ENCODE measurements at regions not wholly inside any gene's neighbourhood (a gene's known extent, or its start where the extent isn't known, plus 50 kb on each side); places are given as distances from the start of the nearest gene placed in this dataset.
A peak's percentile ranks its signal among the peaks of the same experiment; 100 is the strongest.
"Not testable (repeated sequence)": the region's sequence is repeated elsewhere in the genome, so short reads cannot be mapped to it uniquely, and the experiment has no call there.

DNA sequence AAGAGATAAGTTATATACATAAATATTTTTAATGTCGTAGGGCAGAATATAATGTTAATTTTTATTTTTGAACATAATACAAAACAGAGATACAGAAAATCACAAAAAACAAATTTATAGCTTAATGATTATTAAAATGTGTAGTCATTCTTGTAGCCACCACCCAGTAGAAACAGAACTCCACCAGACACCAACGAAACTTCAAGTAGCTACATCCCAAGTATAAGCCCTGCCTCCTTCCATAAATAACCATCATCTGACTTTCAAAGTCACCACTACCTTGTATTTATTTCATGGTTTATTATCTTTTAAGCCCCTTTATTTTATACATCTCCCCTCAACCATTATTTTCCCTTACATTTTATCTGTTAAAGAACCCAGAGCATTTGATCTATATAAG is 111.9 kb upstream of the ZWINT start:
- in situ Hi-C loops (cut with HindIII; ENCODE audit: low pct_ligation_motif_present, low pct_unique_long_range_greater_than_20kb, low sequenced_read_pairs) = no loop called here
- no peak for DNase-seq

DNA sequence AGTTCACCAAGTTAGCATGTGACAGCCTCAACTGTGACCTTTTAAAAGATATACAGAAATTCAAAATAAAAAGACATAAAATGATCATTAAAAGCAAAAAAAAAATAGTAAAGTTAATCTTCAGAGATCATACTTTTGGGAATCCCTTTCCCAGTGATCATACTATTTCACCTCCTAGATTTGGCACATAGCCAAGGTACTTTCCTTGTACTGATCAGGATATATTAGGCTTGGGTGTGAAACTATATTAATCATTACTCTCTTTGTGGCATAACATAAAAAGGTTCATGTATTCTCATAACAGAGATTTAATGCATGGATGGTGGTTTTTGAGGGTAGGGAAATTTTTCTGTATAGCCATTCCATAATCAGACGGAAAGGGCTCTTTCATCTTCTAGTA is 109.6 kb upstream of the ZWINT start:
- in situ Hi-C loops (cut with HindIII; ENCODE audit: low pct_ligation_motif_present, low pct_unique_long_range_greater_than_20kb, low sequenced_read_pairs) = no loop called here
- no peak for DNase-seq

DNA sequence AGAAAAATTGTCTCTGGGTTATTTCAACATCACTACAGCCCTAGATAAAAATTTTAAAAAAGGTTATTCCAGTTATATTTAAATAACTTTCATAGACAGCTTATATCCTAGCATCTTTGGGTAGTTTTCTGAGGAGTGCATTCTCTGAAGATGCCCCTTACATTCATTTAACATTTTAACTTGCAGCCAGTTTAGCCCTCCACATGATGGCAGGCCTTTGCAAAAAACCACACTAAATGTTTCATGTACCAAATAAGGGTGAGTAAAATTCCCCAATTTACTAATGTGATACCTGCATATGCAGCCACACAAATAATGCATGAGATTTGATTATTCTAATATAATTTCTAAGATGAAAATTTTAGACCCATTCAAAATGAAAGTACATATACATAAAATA is 108.4 kb upstream of the ZWINT start:
- DNase-seq = peak; percentile 29
- in situ Hi-C loops (cut with HindIII; ENCODE audit: low pct_ligation_motif_present, low pct_unique_long_range_greater_than_20kb, low sequenced_read_pairs) = no loop called here

DNA sequence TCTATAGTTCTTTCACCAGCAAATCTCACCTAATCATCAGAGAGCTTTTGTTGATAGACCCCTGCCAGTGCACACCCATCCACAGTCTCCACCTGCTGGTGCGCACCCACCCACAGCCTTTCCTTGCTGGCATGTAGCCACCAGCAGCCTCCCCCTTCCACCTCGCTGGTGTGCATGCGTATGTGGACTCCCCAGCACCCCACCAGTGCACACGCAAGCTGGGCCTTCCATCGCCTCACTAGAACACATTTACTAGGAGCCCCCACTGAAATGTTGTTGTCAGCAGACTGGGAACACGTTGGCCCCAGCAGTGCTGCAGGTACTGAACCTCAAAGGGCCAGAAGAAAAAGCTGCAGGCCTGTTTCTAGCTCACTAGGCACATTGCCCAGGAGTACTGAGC is 104.9 kb upstream of the ZWINT start:
- in situ Hi-C loops (cut with HindIII; ENCODE audit: low pct_ligation_motif_present, low pct_unique_long_range_greater_than_20kb, low sequenced_read_pairs) = no loop called here
- no peak for DNase-seq

DNA sequence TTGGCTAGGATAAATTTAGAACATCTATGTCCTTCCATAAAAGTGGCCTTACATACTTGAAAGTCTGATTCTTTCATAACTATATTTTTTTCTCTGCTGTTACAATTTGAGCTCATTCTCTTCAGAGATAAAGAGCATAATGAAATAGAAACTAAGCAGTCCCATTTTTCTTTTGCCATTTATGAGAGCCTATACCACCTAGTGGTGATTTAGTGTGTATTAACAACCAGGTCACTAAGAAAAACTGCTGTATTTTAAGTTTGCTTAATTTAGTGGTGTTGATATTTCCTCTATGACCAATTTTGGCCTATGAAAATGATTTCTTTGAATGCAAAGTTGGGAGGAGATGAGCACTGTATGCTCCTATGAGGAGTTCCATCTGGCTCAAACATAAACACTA is 88.7 kb upstream of the ZWINT start:
- in situ Hi-C loops (cut with HindIII; ENCODE audit: low pct_ligation_motif_present, low pct_unique_long_range_greater_than_20kb, low sequenced_read_pairs) = no loop called here
- DNase-seq = peak; percentile 39

DNA sequence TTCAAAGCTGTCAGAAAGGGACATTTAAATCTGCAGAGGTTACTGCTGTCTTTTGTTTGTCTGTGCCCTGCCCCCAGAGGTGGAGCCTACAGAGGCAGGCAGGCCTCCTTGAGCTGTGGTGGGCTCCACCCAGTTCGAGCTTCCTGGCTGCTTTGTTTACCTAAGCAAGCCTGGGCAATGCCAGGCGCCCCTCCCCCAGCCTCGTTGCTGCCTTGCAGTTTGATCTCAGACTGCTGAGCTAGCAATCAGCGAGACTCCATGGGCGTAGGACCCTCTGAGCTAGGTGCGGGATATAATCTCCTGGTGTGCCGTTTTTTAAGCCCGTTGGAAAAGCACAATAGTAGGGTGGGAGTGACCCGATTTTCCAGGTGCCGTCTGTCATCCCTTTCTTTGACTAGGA is 86.6 kb upstream of the ZWINT start:
- in situ Hi-C loops (cut with HindIII; ENCODE audit: low pct_ligation_motif_present, low pct_unique_long_range_greater_than_20kb, low sequenced_read_pairs); DNase-seq: not testable (repeated sequence)

DNA sequence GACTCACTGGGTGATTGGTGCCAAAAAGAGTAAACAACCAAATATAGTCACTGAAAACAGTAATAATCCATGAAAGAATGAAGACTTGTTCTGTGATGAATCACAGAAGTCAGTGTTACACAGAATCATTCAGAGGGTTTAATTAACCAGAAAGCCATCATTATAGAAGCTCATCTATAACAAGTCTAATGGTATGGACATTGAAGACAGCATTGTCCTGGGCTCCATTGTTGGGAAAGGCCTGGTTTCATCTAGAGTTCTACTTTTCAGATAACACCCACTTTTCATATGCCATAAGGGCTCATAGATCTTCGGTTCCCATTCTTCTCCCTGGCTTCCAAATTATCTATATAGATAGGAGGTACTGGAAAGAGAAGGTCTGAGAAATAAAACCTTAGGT is 80.3 kb upstream of the ZWINT start:
- in situ Hi-C loops (cut with HindIII; ENCODE audit: low pct_ligation_motif_present, low pct_unique_long_range_greater_than_20kb, low sequenced_read_pairs); DNase-seq: not testable (repeated sequence)
